ENCODE measurements at regions not wholly inside any gene's neighbourhood (a gene's known extent, or its start where the extent isn't known, plus 50 kb on each side); places are given as distances from the start of the nearest gene placed in this dataset.

DNA sequence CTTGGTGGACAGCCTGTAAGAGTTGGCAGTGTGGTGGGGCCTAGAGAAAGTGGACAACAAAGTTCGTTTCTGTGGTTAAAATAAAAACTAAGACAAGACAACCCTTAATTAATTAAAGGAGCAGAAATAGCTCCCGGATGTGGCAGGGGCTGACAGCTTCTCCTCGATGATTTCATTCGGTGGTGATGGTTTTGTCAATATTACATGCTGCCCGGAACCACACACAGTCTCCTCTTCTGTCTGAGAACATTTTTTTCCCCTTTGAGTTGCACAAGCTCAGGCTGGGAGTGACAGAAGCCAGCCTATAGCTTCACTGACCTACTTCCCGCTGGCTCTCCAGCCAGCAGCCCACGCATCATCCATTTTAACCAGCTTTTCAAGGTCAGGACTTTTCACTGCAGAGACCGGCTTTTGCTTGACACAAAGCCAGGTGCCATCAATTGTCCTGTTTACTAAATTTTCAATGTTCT lies 378.8 kb downstream of the SLC4A3 start:
- TF ChIP-seq POLR2A (IDR thresholded peaks at IDR 0.05) (no peak), POLR2AphosphoS5 (IDR thresholded peaks at IDR 0.05; ENCODE audit: insufficient read depth in 1 of 2, low read depth in 1 of 2) (no peak)
- TF ChIP-seq, protein P1, sequence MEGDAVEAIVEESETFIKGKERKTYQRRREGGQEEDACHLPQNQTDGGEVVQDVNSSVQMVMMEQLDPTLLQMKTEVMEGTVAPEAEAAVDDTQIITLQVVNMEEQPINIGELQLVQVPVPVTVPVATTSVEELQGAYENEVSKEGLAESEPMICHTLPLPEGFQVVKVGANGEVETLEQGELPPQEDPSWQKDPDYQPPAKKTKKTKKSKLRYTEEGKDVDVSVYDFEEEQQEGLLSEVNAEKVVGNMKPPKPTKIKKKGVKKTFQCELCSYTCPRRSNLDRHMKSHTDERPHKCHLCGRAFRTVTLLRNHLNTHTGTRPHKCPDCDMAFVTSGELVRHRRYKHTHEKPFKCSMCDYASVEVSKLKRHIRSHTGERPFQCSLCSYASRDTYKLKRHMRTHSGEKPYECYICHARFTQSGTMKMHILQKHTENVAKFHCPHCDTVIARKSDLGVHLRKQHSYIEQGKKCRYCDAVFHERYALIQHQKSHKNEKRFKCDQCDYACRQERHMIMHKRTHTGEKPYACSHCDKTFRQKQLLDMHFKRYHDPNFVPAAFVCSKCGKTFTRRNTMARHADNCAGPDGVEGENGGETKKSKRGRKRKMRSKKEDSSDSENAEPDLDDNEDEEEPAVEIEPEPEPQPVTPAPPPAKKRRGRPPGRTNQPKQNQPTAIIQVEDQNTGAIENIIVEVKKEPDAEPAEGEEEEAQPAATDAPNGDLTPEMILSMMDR (IDR thresholded peaks at IDR 0.05) = no peak
